ENCODE measurements at regions not wholly inside any gene's neighbourhood (a gene's known extent, or its start where the extent isn't known, plus 50 kb on each side); places are given as distances from the start of the nearest gene placed in this dataset.

- Mint-ChIP-seq H3K4me1 (no peaks in the 10 kb centered on the region), H3K9me3 (peaks cover 44% of the 10 kb centered on the region), H3K27me3 (ENCODE audit: low read depth) (no peaks in the 10 kb centered on the region), H3K36me3 (peaks cover 3% of the 10 kb centered on the region), H3K4me3 (no peak overlapping the region), H3K27ac (no peak overlapping the region)
- no peak for DNase-seq (ENCODE audit: low spot score in 2 of 2, unreplicated experiment in 2 of 2)
- TF ChIP-seq, protein P1, sequence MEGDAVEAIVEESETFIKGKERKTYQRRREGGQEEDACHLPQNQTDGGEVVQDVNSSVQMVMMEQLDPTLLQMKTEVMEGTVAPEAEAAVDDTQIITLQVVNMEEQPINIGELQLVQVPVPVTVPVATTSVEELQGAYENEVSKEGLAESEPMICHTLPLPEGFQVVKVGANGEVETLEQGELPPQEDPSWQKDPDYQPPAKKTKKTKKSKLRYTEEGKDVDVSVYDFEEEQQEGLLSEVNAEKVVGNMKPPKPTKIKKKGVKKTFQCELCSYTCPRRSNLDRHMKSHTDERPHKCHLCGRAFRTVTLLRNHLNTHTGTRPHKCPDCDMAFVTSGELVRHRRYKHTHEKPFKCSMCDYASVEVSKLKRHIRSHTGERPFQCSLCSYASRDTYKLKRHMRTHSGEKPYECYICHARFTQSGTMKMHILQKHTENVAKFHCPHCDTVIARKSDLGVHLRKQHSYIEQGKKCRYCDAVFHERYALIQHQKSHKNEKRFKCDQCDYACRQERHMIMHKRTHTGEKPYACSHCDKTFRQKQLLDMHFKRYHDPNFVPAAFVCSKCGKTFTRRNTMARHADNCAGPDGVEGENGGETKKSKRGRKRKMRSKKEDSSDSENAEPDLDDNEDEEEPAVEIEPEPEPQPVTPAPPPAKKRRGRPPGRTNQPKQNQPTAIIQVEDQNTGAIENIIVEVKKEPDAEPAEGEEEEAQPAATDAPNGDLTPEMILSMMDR (IDR thresholded peaks at IDR 0.05; ENCODE audit: unreplicated experiment) = no peak
These were observed 662.0 kb upstream of the FRG1 start for GRCh38 chr4:189278597-189279165.

- peaks cover 48% of the 10 kb centered on the region for H3K9me3 Mint-ChIP-seq
- H3K4me1 Mint-ChIP-seq = no peaks in the 10 kb centered on the region
- no peaks in the 10 kb centered on the region for H3K27me3 Mint-ChIP-seq (ENCODE audit: low read depth)
- no peak overlapping the region for H3K4me3 Mint-ChIP-seq
- no peak overlapping the region for H3K27ac Mint-ChIP-seq
- no peak for DNase-seq (ENCODE audit: low spot score in 2 of 2, unreplicated experiment in 2 of 2)
- H3K36me3 Mint-ChIP-seq = peaks cover 3% of the 10 kb centered on the region
- TF ChIP-seq, protein P1 (IDR thresholded peaks at IDR 0.05; ENCODE audit: unreplicated experiment) = no peak
These were observed 661.5 kb upstream of the FRG1 start for GRCh38 chr4:189279188-189279587.

GRCh38 chr4:189285377-189285776 is 655.3 kb upstream of the FRG1 start:
- TF ChIP-seq, protein P1 (IDR thresholded peaks at IDR 0.05; ENCODE audit: unreplicated experiment) = no peak
- Mint-ChIP-seq H3K36me3 (no peaks in the 10 kb centered on the region), H3K9me3 (peaks cover 76% of the 10 kb centered on the region), H3K27ac (no peak overlapping the region), H3K27me3 (ENCODE audit: low read depth) (no peaks in the 10 kb centered on the region), H3K4me1 (no peaks in the 10 kb centered on the region), H3K4me3 (no peak overlapping the region)
- DNase-seq (ENCODE audit: low spot score in 2 of 2, unreplicated experiment in 2 of 2) = no peak

GRCh38 chr4:189291939-189292338 is 648.7 kb upstream of the FRG1 start:
- TF ChIP-seq, protein P1 (IDR thresholded peaks at IDR 0.05; ENCODE audit: unreplicated experiment) = no peak

DNA sequence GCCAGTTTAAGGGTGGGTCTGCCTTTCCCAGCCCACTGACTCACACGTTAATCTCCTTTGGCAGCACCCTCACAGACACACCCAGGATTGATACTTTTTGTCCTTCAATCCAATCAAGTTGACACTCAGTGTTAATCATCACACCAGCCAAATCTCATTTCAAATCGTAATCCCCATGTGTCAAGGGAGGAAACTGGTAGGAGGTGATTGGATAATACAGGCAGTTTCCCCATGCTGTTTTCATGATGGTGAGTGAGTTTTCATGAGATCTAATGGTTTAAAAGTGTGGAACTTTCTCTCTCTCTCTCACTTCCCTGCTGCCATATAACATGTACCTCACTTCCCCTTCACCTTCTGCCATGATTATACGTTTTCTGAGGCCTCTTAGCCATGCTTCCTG is 647.2 kb upstream of the FRG1 start:
- H3K4me3 Mint-ChIP-seq = no peak overlapping the region
- peaks cover 1% of the 10 kb centered on the region for H3K36me3 Mint-ChIP-seq
- TF ChIP-seq, protein P1 (IDR thresholded peaks at IDR 0.05; ENCODE audit: unreplicated experiment) = no peak
- H3K27ac Mint-ChIP-seq = no peak overlapping the region
- DNase-seq (ENCODE audit: low spot score in 2 of 2, unreplicated experiment in 2 of 2) = no peak
- no peaks in the 10 kb centered on the region for H3K4me1 Mint-ChIP-seq
- H3K9me3 Mint-ChIP-seq = peaks cover 57% of the 10 kb centered on the region
- no peaks in the 10 kb centered on the region for H3K27me3 Mint-ChIP-seq (ENCODE audit: low read depth)

More at GRCh38 chr4:189291939-189292338, 648.7 kb upstream of the FRG1 start:
- Mint-ChIP-seq H3K9me3 (peaks cover 70% of the 10 kb centered on the region), H3K27ac (no peak overlapping the region), H3K4me3 (no peak overlapping the region), H3K4me1 (no peaks in the 10 kb centered on the region), H3K27me3 (ENCODE audit: low read depth) (no peaks in the 10 kb centered on the region), H3K36me3 (peaks cover 1% of the 10 kb centered on the region)
- no peak for DNase-seq (ENCODE audit: low spot score in 2 of 2, unreplicated experiment in 2 of 2)

- H3K9me3 Mint-ChIP-seq = peaks cover 58% of the 10 kb centered on the region
- H3K4me1 Mint-ChIP-seq = no peaks in the 10 kb centered on the region
- no peaks in the 10 kb centered on the region for H3K27me3 Mint-ChIP-seq (ENCODE audit: low read depth)
- no peak overlapping the region for H3K4me3 Mint-ChIP-seq
- H3K36me3 Mint-ChIP-seq = peaks cover 1% of the 10 kb centered on the region
- no peak overlapping the region for H3K27ac Mint-ChIP-seq
- no peak for DNase-seq (ENCODE audit: low spot score in 2 of 2, unreplicated experiment in 2 of 2)
- TF ChIP-seq, protein P1 (IDR thresholded peaks at IDR 0.05; ENCODE audit: unreplicated experiment) = no peak
These were observed 646.1 kb upstream of the FRG1 start for GRCh38 chr4:189294574-189294973.
